Vagina (tissue), 2 donors: ENCODE measurements at regions not wholly inside any gene's neighbourhood (a gene's known extent, or its start where the extent isn't known, plus 50 kb on each side); places are given as distances from the start of the nearest gene placed in this dataset.

Experiments used
- DNase-seq, 2 donors: peaks; one replicate each; pipeline ENCODE4 v3.0.0-alpha.2; 2017; ENCODE audit errors: extremely low spot score in 2 of 2
- H3K27ac ChIP-seq: fragments of 200-600 bp; sonication (generic); one replicate; pipeline ENCODE4 v1.5.1; 2019
- H3K27me3 ChIP-seq: fragments of 200-600 bp; sonication (generic); one replicate; pipeline ENCODE4 v1.5.1; 2019
- H3K36me3 ChIP-seq, 2 donors: fragments of 200-600 bp; sonication (generic); one replicate each; pipeline ENCODE4 v1.5.1; 2017 to 2019
- H3K4me1 ChIP-seq: fragments of 200-600 bp; sonication (generic); one replicate; pipeline ENCODE4 v1.5.1; 2019
- H3K4me3 ChIP-seq, 2 donors: fragments of 200-600 bp; sonication (generic); 1 replicate in 1 of 2; 2 replicates in 1 of 2; pipeline ENCODE4 v1.5.1; 2016 to 2019
- H3K9me3 ChIP-seq: fragments of 200-600 bp; sonication (generic); one replicate; pipeline ENCODE4 v1.5.1; 2019
- CTCF ChIP-seq, 3 experiments: fragments of 450-650 bp in 2 of 3; fragments of 200-600 bp in 1 of 3; sonication (generic) in 1 of 3; IDR thresholded peaks; one replicate each; pipeline ENCODE4 v1.5.1; 2017 to 2019; ENCODE audit warnings: antibody characterized with exemption in 3 of 3, mild to moderate bottlenecking in 2 of 3, moderate library complexity in 2 of 3
- POLR2A ChIP-seq, 2 donors: fragments of 450-650 bp; IDR thresholded peaks; one replicate each; pipeline ENCODE4 v1.6.1; 2017; ENCODE audit warnings: antibody characterized with exemption in 2 of 2, mild to moderate bottlenecking in 2 of 2, moderate library complexity in 2 of 2
- POLR2AphosphoS5 ChIP-seq, 2 donors: sonication (generic); formaldehyde crosslinking; IDR thresholded peaks; one replicate each; pipeline ENCODE4 v1.9.0; 2017; ENCODE audit warnings: antibody characterized with exemption in 2 of 2, mild to moderate bottlenecking in 2 of 2, low read depth in 1 of 2; ENCODE audit not compliant: insufficient read depth in 1 of 2
- intact Hi-C: fragments of 100-400 bp; cut with DNase I; formaldehyde crosslinking; loops from one replicate; pipeline ENCODE4 v1.15.1; 2023

GRCh38 chr5:121138952-121139351 lies 674.9 kb downstream of the PRR16 start:
- DNase-seq = no peak
- Histone ChIP-seq H3K4me3 (no peak overlapping the region), H3K4me1 (no peaks in the 10 kb centered on the region), H3K27ac (no peak overlapping the region), H3K9me3 (no peaks in the 10 kb centered on the region), H3K27me3 (no peaks in the 10 kb centered on the region), H3K36me3 (no peaks in the 10 kb centered on the region)
- intact Hi-C loops = no loop called here
- TF ChIP-seq POLR2A (IDR thresholded peaks at IDR 0.05) (no peak), POLR2AphosphoS5 (IDR thresholded peaks at IDR 0.05; ENCODE audit: insufficient read depth in 1 of 2, low read depth in 1 of 2) (no peak), CTCF (IDR thresholded peaks at IDR 0.05) (no peak)

- H3K27me3 ChIP-seq = no peaks in the 10 kb centered on the region
- no peak overlapping the region for H3K27ac ChIP-seq
- TF ChIP-seq POLR2AphosphoS5 (IDR thresholded peaks at IDR 0.05; ENCODE audit: insufficient read depth in 1 of 2, low read depth in 1 of 2) (no peak), CTCF (IDR thresholded peaks at IDR 0.05) (no peak), POLR2A (IDR thresholded peaks at IDR 0.05) (no peak)
- H3K4me1 ChIP-seq = no peaks in the 10 kb centered on the region
- intact Hi-C loops = no loop called here
- H3K4me3 ChIP-seq = no peak overlapping the region
- no peaks in the 10 kb centered on the region for H3K9me3 ChIP-seq
- DNase-seq = no peak
- no peaks in the 10 kb centered on the region for H3K36me3 ChIP-seq
Measured at GRCh38 chr5:121144764-121145163, 680.7 kb downstream of the PRR16 start.

GRCh38 chr5:121151534-121151933 lies 687.4 kb downstream of the PRR16 start:
- intact Hi-C loops = no loop called here
- no peak for DNase-seq
- no peak overlapping the region for H3K4me3 ChIP-seq
- no peak overlapping the region for H3K27ac ChIP-seq
- no peaks in the 10 kb centered on the region for H3K4me1 ChIP-seq
- H3K36me3 ChIP-seq = no peaks in the 10 kb centered on the region
- no peaks in the 10 kb centered on the region for H3K9me3 ChIP-seq
- no peak for TF ChIP-seq POLR2A (IDR thresholded peaks at IDR 0.05)
- no peak for TF ChIP-seq CTCF (IDR thresholded peaks at IDR 0.05)
- no peak for TF ChIP-seq POLR2AphosphoS5 (IDR thresholded peaks at IDR 0.05; ENCODE audit: insufficient read depth in 1 of 2, low read depth in 1 of 2)
- no peaks in the 10 kb centered on the region for H3K27me3 ChIP-seq

- no peaks in the 10 kb centered on the region for H3K27me3 ChIP-seq
- no peak for DNase-seq
- H3K4me3 ChIP-seq = no peak overlapping the region
- no peak for TF ChIP-seq CTCF (IDR thresholded peaks at IDR 0.05)
- intact Hi-C loops = no loop called here
- no peaks in the 10 kb centered on the region for H3K4me1 ChIP-seq
- no peaks in the 10 kb centered on the region for H3K9me3 ChIP-seq
- H3K27ac ChIP-seq = no peak overlapping the region
- H3K36me3 ChIP-seq = no peaks in the 10 kb centered on the region
Measured at GRCh38 chr5:121152411-121152810, 688.3 kb downstream of the PRR16 start.

GRCh38 chr5:121156565-121156964 lies 692.5 kb downstream of the PRR16 start:
- TF ChIP-seq CTCF (IDR thresholded peaks at IDR 0.05) (no peak), POLR2AphosphoS5 (IDR thresholded peaks at IDR 0.05; ENCODE audit: insufficient read depth in 1 of 2, low read depth in 1 of 2) (no peak), POLR2A (IDR thresholded peaks at IDR 0.05) (no peak)
- intact Hi-C loops = no loop called here
- no peak overlapping the region for H3K4me3 ChIP-seq
- H3K4me1 ChIP-seq = no peaks in the 10 kb centered on the region
- DNase-seq = no peak
- no peak overlapping the region for H3K27ac ChIP-seq
- no peaks in the 10 kb centered on the region for H3K36me3 ChIP-seq
- H3K9me3 ChIP-seq = no peaks in the 10 kb centered on the region
- no peaks in the 10 kb centered on the region for H3K27me3 ChIP-seq
